Heart right ventricle (tissue), 16 donors: ENCODE measurements at regions not wholly inside any gene's neighbourhood (a gene's known extent, or its start where the extent isn't known, plus 50 kb on each side); places are given as distances from the start of the nearest gene placed in this dataset.

Experiments
- ATAC-seq, 8 donors: fragments of 200-7000 bp; cut with Tn5 transposase; one replicate each; pipeline ENCODE4 v1.9.1; 2020; ENCODE audit warnings: mild to moderate bottlenecking in 8 of 8, moderate library complexity in 8 of 8, moderate number of reproducible peaks in 1 of 8
- DNase-seq, 2 donors: peaks; one replicate each; pipeline ENCODE4 v3.0.0-alpha.2; 2020
- H3K27ac ChIP-seq, 10 donors: fragments of 200-600 bp; sonication (generic) in 2 of 10; one replicate each; pipeline versions ENCODE4 v1.5.0 to v1.8.0; 2020 to 2022; ENCODE audit warnings: mild to moderate bottlenecking in 3 of 10
- H3K27me3 ChIP-seq, 7 donors: fragments of 200-600 bp; one replicate each; pipeline ENCODE4 v1.8.0; 2021 to 2022; ENCODE audit warnings: mild to moderate bottlenecking in 2 of 7
- H3K36me3 ChIP-seq, 9 donors: fragments of 200-600 bp; sonication (generic) in 1 of 9; one replicate each; pipeline versions ENCODE4 v1.5.0 to v1.8.0; 2020 to 2022; ENCODE audit warnings: mild to moderate bottlenecking in 2 of 9
- H3K4me1 ChIP-seq, 9 donors: fragments of 200-600 bp; sonication (generic) in 1 of 9; one replicate each; pipeline versions ENCODE4 v1.5.0 to v1.8.0; 2020 to 2022; ENCODE audit warnings: mild to moderate bottlenecking in 4 of 9
- H3K4me3 ChIP-seq, 10 donors: fragments of 200-600 bp; sonication (generic) in 2 of 10; one replicate each; pipeline versions ENCODE4 v1.5.0 to v1.8.0; 2020 to 2022; ENCODE audit warnings: mild to moderate bottlenecking in 7 of 10, moderate library complexity in 2 of 10
- H3K9me3 ChIP-seq, 11 donors: fragments of 200-600 bp in 10 of 11; sonication (generic) in 2 of 11; one replicate each; pipeline versions ENCODE4 v1.5.0 to v1.8.0; 2013 to 2022; ENCODE audit warnings: mild to moderate bottlenecking in 2 of 11, control low read depth in 1 of 11, moderate library complexity in 1 of 11
- CTCF ChIP-seq, 9 donors: fragments of 200-600 bp; sonication (generic) in 2 of 9; IDR thresholded peaks; one replicate each; pipeline versions ENCODE4 v1.5.0 to v1.8.0; 2021 to 2022; ENCODE audit warnings: antibody characterized with exemption in 9 of 9, mild to moderate bottlenecking in 5 of 9, moderate library complexity in 1 of 9
- WGBS, 2 donors: extraction: QIAGEN DNeasy Blood & Tissue Kit; methylation state at CpG; one replicate each; pipeline ENCODE4 v1.1.7; 2013; ENCODE audit warnings: inconsistent platforms in 1 of 2; 5-methylcytosine and 5-hydroxymethylcytosine counted together
- intact Hi-C, 10 donors: fragments of 100-400 bp; cut with DNase I; formaldehyde crosslinking; loops; one replicate each; pipeline versions ENCODE4 v1.11.1 to v1.14.2; 2022
- donor health status: Arrhythmogenic right ventricular cardiomyopathy.
- donor health status: ischemic (EF 13 %, LVEDD 7.1; RV severe dilation, severe dysfunction).
- donor health status: healthy with polysubstance abuse.
- donor health status: DM: no; HTN: yes; CAD: no.
- donor health status: DM: no; HTN: no; CAD: no.
- donor health status: ischemic (EF 25% LVEDD 6.9; RV normal size, moderate dysfunction).
- donor health status: ischemic (EF 25% LVEDD 5.7; RV mildly dilated, moderate dysfunction).
- donor health status: healthy.
- donor health status: DM: yes; HTN: yes; CAD: no.
- donor health status: Ischemic cardiomyopathy.
- donor health status: ischemic (EF 35%, LVEDD 5.7; RV mildly dilated, moderate dysfunction).
- donor health status: nonischemic (EF 11% LVEDD 7.7; RV severe dilation, severe dysfunction).
- donor health status: DM: yes; HTN: yes; CAD: no.
- donor health status: PGD.
- donor health status: ischemic (EF 29% LVEDD 5.4; RV normal size, mild dysfunction).
- donor health status: nonischemic (EF 23%, LVEDD 6.1; RV moderate dilation, normal function).

GRCh38 chr2:235345745-235346144 lies 148.1 kb upstream of the AGAP1 start:
- WGBS, 2 donors, result 88 to 93% methylated on average over 1 of the region's 1 CpG
- no peak overlapping the region for H3K27ac ChIP-seq
- H3K4me3 ChIP-seq, result no peak overlapping the region
- no peaks in the 10 kb centered on the region for H3K4me1 ChIP-seq
- peaks cover 0 to 23% (median 3%) of the 10 kb centered on the region in 7 donors for H3K27me3 ChIP-seq
- ATAC-seq (no peak), DNase-seq (no peak)
- peaks cover 0 to 3% (median 0%) of the 10 kb centered on the region in 11 donors for H3K9me3 ChIP-seq
- intact Hi-C loops, result no loop called here
- H3K36me3 ChIP-seq, result no peaks in the 10 kb centered on the region
- TF ChIP-seq CTCF (IDR thresholded peaks at IDR 0.05), result no peak

- Histone ChIP-seq H3K4me3 (no peak overlapping the region), H3K36me3 (no peaks in the 10 kb centered on the region), H3K4me1 (no peaks in the 10 kb centered on the region), H3K27me3 (peaks cover 0 to 20% (median 3%) of the 10 kb centered on the region in 7 donors), H3K9me3 (no peaks in the 10 kb centered on the region), H3K27ac (no peak overlapping the region)
- intact Hi-C loops, result no loop called here
- WGBS, 2 donors, result 85 to 86% methylated on average over 8 of the region's 8 CpGs
- no peak for DNase-seq
- ATAC-seq, result no peak
- TF ChIP-seq CTCF (IDR thresholded peaks at IDR 0.05), result no peak
Observed at GRCh38 chr2:235347691-235348090, 146.2 kb upstream of the AGAP1 start.

- H3K27ac ChIP-seq, result no peak overlapping the region
- no peak for ATAC-seq
- no peak for DNase-seq
- intact Hi-C loops, result no loop called here
- peaks cover 0 to 20% (median 3%) of the 10 kb centered on the region in 7 donors for H3K27me3 ChIP-seq
- no peaks in the 10 kb centered on the region for H3K36me3 ChIP-seq
- no peaks in the 10 kb centered on the region for H3K4me1 ChIP-seq
- H3K4me3 ChIP-seq, result no peak overlapping the region
- H3K9me3 ChIP-seq, result no peaks in the 10 kb centered on the region
- 91 to 93% methylated on average over 8 of the region's 8 CpGs for WGBS, 2 donors
- TF ChIP-seq CTCF (IDR thresholded peaks at IDR 0.05), result no peak
Observed at GRCh38 chr2:235348329-235348728, 145.5 kb upstream of the AGAP1 start.

- Histone ChIP-seq H3K4me1 (no peaks in the 10 kb centered on the region), H3K9me3 (no peaks in the 10 kb centered on the region), H3K27ac (no peak overlapping the region), H3K4me3 (no peak overlapping the region), H3K27me3 (peaks cover 0 to 20% (median 3%) of the 10 kb centered on the region in 7 donors), H3K36me3 (no peaks in the 10 kb centered on the region)
- intact Hi-C loops, result no loop called here
- DNase-seq (no peak), ATAC-seq (no peak)
- 86 to 88% methylated on average over 4 of the region's 4 CpGs for WGBS, 2 donors
- no peak for TF ChIP-seq CTCF (IDR thresholded peaks at IDR 0.05)
Observed at GRCh38 chr2:235350234-235350633, 143.6 kb upstream of the AGAP1 start.
